Globus pallidus (tissue), 1 donor: ENCODE measurements at regions not wholly inside any gene's neighbourhood (a gene's known extent, or its start where the extent isn't known, plus 50 kb on each side); places are given as distances from the start of the nearest gene placed in this dataset.

Source experiments
- DNase-seq: peaks from one replicate; pipeline ENCODE4 v3.0.0-alpha.2; 2015; ENCODE audit warnings: low spot score

DNA sequence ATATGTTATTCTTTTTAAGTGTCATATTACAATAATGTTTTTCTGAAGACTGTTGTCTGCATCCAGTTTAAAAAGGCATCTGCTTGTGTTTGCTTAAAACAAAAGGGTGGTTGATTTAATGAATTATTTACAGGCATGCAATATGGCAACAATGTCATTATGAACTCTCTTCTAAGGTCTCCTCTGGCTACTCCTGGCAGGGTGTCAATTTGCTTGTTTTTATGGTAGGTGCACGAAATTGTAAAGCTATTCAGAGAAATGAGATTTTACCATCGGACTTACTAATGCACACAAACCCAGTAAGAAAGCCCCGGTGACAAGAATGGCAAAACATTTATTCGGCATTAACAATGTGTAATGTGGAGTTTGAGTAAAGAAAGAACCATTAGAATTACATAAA is 539.8 kb upstream of the ZNF608 start:
- no peak for DNase-seq

DNA sequence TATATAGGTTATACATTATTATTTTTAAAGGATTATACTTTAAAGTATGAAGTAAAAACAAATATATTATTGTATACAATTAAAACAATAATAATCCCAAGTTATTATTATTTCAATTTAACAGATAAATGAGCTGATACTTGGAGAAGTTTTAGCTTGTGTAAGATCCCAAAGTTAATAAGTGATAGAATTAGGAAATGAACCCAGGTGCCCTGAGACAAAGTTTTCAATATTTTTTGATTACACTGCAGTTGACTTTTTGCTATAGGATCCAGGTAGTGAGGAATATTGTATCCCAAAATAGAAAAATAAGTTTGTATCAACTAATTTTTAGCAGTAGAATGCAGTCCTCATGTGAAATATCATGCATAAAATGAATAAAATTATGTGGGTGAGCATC is 543.2 kb upstream of the ZNF608 start:
- no peak for DNase-seq

DNA sequence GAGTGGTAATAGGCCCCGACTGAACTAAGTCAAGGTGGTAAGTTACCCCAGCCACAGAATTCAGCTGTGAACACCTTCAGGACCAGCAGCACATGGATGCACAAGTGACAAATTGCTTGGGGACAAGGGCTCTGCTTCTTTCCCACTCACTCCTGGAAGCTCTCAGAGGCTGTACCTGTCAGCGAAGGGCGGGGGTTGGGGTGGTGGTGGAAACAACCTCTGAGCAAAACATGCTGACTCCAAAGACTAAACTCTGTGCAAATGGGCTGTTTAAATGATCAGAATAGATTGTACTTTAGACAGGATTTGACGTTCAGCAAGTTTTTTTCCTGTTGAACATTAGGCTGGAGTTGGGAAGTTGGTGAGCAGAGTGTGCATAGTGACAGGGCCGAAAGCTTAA is 544.5 kb upstream of the ZNF608 start:
- DNase-seq = no peak

DNA sequence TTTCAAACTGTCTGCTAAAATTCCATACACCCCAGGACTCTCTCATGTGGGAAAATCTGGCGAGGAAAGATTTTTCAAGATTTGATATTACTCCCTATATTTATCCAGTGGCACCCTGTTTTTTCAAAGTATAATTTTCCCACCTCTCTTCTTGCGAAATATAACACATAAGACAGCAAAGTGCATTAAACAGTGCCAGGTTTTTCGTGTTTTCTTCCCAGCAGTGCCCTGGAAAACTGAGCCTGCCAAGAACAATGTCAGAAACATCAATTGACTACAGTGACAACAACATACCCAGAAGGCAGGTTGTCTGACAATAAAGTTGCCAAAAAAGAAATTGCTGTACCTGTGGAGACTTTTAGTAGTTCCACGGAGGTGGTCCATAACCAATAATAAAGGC is 545.0 kb upstream of the ZNF608 start:
- DNase-seq = no peak

DNA sequence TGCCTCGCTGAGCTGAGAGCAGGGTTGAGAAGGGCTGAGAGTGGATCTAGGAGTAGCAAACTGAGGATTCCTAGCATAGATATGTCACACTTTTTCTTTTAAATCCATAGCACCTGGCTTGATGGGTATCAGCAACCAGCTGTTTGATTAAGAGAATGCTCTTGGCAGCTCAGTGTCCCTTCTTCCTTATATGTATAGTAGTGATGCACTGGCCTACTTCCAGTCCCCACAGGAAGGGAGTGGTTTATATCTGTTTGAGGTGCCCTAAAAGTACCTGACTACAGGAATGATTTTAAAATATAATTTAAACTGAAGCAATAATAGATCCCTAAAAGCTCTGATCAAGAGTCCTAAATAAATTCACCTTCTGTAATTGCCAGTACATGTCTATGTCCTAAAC is 546.8 kb upstream of the ZNF608 start:
- no peak for DNase-seq

DNA sequence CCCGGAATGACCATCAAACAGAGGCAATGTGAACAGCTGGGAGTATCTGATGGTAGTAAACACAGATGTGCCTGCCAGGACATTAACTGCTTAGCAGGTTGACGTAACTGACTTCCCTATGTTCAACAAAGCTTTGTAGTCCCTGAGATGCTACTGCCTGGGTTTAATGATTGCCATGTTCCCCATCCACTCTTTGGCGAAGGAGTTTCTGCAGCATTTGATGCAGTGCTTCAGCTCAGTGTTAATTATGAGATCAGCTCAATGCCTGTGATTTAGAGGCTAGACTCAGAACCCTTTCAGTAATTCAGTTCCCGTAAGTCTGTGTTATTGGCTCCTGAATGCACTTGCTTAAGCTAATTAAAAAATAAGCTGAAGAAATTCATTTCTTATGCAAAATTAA is 547.3 kb upstream of the ZNF608 start:
- no peak for DNase-seq

DNA sequence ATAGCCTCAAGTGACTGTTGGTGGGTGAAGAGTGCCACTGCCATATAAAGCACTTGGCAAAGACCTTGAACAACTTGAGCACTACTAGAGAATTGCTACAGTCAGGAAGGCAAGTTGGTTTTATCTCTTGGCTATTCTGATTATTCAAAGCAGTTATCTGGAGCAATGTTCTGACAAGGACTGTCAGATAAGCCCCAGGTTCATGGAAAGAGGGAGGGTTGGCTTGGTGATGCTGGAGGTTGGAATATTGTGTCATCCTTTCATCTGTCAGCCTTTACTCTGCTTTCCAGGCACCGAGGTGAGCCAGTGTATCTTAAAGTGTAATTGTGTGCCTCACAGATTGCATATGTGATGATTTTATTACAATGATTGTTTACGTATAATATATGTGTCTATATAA is 548.4 kb upstream of the ZNF608 start:
- DNase-seq = no peak

DNA sequence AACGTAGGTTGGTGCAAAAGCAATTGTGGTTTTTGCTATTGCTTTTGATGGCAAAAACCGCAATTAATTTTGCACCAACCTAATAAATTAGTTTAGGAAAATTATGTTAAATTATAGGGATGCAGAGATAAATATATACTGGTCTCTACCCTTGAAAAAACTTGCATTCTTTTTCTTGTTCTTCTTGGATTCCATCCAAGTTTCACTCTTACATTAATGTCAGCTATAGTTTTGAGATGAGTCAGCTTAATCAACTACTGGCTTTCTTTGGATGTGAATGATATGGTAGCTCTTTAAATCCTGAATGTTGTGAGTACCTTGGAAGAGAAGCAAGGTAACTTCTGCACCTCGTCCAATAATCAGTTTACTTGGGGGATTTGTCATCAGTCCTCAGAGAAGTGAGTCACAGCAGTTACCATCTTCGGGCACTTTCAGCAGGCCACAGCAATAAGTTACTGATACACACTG is 549.0 kb upstream of the ZNF608 start:
- no peak for DNase-seq

DNA sequence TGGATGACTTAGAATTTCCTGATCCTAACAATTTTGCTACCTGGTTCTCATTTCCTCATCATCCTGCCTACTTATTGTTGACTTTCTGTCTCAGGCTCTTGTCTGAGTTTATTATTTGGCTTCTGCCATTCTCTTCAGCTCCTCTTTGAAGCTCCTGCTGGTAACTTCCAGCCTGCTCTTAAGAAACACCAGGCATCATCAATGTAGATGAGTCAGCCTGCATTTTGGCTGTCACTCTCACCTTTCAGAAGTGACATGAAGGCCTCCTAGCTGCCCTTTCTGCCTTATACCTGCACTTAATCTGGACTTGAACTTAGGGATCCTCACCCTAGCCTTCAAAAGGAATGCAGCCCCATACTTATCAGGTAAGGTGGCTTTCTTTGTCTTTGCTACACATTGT is 551.8 kb upstream of the ZNF608 start:
- no peak for DNase-seq

DNA sequence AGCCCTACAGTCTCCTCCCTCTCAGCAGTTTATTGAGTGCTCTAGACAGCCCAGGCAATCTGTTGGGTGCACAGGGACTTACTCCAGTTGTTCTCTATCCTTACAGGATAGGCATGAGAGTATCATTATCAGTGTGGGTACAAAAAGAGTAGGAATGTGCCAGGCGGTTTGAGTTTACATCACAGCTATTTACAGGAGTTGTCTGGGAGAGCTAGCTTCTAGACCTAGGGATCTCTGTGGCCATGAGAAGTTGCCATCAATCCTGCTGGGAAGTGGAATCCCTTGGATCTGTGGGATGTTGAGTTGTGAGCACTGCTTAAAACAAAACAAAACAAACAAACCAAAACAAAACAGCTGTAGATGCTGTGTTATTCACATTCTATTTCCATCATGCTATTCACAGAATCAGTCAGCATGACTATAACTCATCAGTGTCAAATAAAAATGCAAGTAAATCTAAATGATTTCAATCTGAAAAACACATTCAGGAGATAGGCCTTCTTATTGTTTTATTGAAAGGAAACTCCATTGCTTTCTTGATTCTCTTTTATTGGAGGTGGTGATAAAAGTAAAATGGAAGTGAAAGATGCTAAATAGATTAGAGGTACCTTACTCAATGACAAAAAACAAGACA is 552.4 kb upstream of the ZNF608 start:
- no peak for DNase-seq

DNA sequence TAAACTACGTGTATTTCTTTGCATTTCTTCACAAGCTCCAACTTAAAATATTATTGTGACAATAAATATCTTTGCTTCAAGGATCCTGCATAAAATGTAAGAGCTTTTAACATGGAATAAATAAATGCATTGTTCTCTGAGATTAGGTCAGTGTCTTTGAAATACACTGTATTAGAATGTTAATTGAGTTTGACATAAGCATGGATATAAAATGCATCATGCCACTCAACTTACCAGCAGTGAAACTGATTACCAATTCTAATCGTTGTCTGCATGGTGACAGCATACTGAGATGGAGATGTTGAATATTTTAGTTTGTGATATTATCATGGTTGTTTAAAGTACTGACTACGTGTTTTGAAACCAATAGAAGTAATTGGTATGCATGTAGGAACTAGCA is 555.3 kb upstream of the ZNF608 start:
- no peak for DNase-seq

DNA sequence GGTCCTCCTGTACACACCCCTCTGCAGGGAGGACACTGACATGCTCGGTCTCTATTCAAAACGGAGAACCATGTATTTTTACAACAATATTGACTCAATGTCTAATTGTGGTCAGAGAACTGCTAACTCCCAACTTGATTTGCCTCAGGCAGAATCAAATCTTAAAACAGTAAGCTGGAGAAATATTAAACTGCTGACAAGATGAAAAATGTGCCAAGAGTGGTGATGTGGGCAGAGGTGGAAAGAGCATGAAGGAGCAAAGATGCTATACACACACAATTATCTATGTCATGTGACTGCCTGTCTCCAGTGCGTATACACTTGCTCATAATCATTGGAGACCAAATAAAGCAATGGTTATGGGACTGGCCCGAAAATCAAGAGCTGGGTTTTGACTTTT is 556.1 kb upstream of the ZNF608 start:
- DNase-seq = no peak

DNA sequence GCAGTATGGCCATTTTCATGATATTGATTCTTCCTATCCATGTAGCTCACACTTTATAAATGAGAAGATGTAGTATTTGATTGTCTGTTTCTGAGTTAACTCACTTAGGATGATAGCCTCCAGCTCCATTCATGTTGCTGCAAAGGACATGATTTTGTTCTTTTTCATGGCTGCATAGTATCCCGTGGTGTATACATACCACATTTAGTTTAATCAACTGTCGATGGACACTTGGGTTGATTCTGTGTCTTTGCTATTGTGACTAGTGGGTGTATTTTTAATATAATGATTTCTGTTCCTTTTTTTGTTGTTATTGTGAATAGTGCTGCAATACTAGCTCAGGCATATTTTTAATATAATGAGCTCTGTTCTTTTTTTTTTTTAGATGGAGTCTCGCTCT is 560.3 kb upstream of the ZNF608 start:
- DNase-seq = no peak

DNA sequence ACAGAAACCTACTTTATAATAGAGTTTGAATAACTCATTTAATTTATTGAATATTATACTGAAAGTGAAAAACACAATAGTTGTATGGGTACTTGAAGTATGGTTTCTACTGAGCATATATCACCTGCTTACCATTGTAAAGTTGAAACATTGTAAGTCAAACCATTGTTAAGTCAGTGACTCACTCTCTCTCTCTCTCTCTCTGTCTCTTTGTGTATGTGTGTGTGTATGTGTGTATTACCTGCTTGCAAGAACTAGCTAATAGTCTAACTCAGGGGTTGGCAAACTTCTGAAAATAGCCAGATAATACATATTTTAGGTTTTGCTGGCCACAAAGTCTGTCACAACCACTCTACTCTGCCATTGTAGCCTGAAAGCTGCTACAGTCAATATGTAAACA is 564.3 kb upstream of the ZNF608 start:
- DNase-seq = no peak

DNA sequence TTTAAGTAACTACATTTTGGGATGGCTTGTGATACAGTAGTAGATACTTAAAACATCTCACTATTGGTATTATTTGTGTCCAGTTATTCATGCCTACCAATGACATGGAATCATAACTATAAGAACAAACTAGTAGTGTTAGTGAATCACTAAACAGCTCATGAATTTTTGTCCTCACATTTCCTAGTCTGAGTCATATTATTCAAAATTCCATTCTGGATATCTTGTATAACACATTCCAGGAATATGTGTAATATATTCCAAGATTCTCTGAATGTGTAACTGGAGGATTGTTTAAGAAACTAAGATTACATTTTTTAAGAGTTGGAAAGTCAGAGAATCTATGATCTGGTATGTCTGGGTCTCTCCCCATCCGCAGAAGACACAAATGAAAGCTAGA is 565.3 kb upstream of the ZNF608 start:
- DNase-seq = no peak

DNA sequence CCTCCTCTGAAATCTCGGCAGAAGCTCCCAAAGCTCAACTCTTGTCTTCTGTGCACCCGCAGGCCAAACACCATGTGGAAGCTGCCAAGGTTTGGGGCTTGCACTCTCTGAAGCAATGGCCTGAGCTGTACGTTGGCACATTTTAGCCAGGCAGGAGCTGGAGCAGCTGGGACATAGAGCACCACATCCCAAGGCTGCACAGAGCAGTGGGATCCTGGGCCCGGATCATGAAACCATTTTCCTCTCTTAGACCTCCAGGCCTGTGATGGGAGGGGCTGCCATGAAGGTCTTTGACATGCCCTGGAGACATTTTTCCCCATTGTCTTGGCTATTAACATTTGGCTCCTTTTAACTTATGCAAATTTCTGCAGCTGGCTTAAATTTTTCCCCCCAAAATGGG is 567.1 kb upstream of the ZNF608 start:
- DNase-seq = no peak

DNA sequence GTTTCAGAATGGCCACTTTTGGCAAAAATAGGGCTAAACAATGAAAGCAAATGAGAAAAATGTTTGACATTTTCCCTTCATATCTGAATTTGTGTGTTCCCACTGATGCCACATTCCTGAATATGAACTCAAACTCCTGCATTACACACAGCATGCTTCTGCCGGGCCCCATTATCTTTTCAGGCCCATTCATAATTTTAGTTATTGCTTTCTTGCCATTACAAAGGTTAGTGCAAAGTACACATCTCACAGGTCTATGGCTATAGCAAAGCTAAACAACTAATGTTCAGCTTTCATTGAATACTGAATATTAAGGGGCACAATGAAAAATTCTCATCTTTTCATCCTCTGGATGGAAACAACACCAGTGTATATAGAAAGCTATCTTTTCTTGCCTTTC is 568.9 kb upstream of the ZNF608 start:
- DNase-seq = no peak

DNA sequence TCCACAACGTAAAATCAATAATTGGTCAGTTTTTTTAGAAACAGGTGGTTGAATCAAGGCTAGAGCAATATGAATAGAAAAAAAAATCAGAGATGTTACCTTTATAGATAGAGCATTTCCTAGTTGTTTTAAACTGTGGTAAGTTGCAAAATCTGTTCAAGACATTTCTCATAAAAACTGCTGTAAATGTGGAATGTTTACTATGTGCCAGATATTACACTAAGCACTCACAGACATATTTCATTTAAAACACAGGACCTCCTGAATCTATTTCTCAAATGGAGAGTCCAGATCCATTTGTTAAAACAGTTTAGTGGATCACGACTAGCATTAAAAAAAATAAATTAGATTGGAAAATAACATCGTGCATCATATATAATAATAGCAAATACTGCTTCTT is 570.0 kb upstream of the ZNF608 start:
- no peak for DNase-seq

DNA sequence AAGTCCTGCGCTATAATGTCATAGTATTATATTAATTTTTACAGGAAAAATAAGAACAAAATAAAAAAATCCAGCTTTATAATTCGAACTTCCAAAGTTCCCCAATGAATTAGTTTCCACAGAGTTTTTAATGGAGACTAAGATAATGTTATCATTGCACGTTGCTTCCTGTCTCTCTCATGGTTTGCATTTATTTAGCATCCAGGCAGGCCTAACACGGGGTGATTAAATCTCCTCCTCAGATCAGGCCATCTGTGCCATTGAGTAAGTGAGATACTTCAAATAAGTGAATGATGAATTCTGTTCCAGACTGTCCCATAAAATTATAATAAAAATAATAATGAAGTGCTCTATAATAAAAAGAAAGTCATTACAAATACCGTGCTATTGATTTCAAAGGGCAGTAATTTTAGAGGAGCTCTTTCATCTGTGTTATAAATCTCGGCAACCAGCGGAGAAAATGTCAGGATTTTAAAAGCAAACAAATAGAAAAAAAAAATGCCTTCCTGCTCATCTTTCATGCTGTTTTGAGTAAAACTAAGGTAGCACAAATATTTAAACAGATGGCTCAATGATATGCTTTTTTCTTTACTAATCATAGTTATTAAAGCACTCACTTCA is 570.6 kb upstream of the ZNF608 start:
- no peak for DNase-seq

DNA sequence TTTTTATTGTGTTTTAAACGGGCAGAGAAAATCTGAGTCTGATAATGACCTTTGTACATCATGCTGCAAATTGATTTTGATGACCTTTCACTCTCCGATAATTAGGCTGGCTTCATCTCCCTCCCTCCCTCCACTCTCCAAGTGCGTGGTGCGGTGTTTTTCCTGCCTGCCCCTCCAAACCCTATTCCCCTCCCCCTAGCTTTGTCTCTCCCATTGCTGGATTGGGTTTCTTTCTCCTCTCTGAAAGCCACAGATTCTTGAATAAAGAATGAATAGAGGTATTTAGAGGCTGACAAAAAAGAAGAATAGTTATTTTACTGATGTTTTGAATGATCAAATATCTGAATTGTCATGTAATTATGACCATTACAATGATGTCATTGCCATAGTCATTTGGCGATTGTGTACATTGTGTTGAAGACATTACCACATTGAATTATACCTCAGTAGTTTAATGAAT is 571.1 kb upstream of the ZNF608 start:
- DNase-seq = no peak

DNA sequence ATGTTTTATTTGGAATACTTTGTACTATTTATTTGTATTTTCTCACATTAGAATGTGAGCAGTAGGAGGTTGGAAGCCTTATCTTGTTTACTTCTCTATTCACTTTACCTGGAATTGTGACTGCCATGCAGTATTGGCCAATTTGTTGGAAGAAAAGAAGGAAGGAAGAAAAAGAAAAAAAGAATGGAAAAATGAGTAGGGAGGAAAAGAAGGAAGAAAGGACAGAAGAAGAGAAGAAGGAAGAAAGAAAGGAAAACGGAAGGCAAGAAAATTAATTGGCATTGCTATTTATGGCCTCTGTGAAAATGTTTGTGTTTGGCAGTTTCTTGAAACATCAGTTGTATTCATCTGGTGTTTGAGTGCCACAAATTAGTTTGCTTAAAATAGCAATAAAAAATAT is 575.2 kb upstream of the ZNF608 start:
- DNase-seq = no peak

DNA sequence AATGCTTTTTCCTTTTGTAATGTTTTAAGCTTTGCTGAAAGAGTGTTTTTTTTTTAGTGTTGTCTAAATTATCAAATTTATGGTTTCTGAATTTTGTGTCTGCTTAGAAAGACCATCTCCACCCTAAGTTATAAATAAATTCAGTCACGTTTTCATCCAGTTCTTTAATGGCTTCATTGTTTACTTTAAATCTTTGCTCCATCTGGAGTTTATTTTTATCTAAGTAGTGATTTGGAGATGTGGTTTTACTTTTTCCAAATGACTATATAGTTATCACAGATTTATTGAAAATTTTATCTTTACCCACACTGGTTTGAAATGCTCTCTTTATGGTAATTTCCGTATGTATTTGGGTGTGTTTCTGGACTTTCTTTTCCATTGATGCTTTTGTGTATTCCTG is 577.2 kb upstream of the ZNF608 start:
- no peak for DNase-seq

DNA sequence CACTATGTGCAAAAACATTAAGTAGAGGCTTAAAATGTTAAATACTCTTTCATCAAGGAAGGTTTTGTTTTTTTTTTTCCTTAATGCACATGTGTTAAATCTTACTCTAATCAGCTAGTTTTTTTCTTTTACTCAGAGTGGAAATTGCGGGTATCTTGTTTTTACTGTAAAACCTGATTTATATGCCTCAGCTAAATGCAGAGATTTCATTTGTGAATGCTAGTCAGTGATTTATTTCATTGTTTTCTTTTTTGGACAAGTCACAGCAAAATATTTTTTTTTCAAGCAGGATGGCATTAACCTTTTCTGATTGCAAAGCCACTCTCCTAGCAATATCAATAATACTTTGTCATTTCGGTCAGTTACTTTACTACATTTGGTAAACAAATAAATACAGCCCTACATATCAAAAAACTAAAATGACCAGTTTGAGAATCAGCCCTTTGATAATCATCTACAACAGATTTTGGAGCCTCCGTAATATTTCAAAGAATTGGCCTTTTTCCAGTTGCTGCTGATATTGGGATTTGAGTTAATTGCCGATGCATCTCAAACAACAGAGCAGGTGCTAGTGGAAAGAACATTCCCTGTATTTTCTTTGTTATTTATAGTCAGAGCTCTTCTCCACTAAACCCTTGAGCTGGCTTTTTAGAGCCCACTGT is 579.2 kb upstream of the ZNF608 start:
- DNase-seq = no peak

DNA sequence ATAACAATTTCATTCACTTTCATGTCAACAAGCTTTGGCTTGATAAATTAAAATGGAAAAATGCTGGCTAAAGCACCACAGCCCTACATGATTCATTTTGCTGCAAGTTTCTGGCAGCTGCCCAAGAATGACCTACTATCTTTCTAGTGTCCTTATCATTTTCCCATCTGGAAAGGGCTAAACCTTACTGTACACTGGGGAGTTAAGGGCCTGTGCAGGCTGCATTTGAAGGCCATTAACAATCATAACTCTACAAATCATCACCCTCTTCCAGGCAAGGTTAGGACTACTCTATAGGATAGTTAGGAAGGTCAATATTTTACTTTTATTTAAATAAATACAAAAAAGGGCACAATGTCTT is 579.7 kb upstream of the ZNF608 start:
- no peak for DNase-seq
